LNCaP clone FGC (cell line): ENCODE measurements at regions not wholly inside any gene's neighbourhood (a gene's known extent, or its start where the extent isn't known, plus 50 kb on each side); places are given as distances from the start of the nearest gene placed in this dataset.

Experiments used
- DNase-seq: peaks from one replicate; pipeline ENCODE4 v3.0.0-alpha.2; 2011; ENCODE audit warnings: low read depth
- H3K4me3 ChIP-seq: 2 replicates; pipeline ENCODE4 v1.5.1; 2011; ENCODE audit warnings: mild to moderate bottlenecking, low read depth, low read length, control low read depth
- CTCF ChIP-seq: IDR thresholded peaks from 2 replicates; pipeline ENCODE4 v1.5.1; 2012; ENCODE audit warnings: mild to moderate bottlenecking; ENCODE audit not compliant: control insufficient read depth, insufficient read depth; ENCODE audit errors: extremely low read depth

GRCh38 chr18:40048253-40048652, 1906.8 kb upstream of the PIK3C3 start:
- TF ChIP-seq CTCF = no peak
- DNase-seq = no peak
- H3K4me3 ChIP-seq = no peak overlapping the region

- H3K4me3 ChIP-seq = no peak overlapping the region
- DNase-seq = no peak
- TF ChIP-seq CTCF = no peak
Observed at GRCh38 chr18:40046596-40046995, 1908.4 kb upstream of the PIK3C3 start.

DNA sequence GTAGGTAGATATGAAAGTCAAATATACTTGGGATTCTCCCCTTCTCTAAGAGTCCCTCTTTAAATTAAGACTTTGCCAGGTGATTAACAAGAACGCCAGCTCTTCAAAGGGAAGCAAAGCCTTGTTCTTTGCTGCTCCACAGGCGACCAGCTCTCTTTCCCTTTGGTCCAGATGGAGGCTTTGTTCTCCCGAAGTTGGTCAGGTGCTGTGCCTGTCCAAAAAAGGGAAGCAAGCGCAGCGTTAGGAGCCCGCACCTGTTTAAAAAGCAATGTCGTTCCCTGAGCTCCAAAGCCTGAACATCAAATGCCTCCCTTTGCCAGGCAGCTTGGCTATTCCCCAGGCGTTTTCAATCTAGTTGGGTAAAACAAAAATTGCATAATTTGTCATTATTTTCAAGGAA, 1913.1 kb upstream of the PIK3C3 start:
- no peak for TF ChIP-seq CTCF
- no peak for DNase-seq
- no peak overlapping the region for H3K4me3 ChIP-seq

GRCh38 chr18:40040574-40040973, 1914.5 kb upstream of the PIK3C3 start:
- no peak for TF ChIP-seq CTCF
- no peak for DNase-seq

DNA sequence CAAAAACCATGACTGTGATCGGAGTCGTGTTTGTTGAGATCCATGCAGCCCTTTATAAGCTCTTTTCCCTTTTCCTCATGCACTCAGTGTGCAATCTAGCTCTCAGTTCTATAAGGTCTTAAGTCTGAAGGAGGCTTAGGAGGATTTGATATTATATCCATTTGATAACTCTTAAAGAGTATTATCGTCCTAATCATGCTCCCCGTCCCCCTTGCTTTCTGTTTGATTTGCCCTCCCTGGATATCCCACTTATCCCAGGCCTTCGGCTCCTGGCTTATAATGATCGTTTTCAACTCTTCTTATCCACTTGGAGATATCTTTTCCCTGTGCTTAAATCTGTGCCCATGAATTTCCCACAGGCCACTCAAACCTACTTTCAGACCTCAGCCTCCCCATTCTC, 1917.7 kb upstream of the PIK3C3 start:
- no peak for DNase-seq
- no peak for TF ChIP-seq CTCF
- H3K4me3 ChIP-seq = no peak overlapping the region

More at GRCh38 chr18:40040574-40040973, 1914.5 kb upstream of the PIK3C3 start:
- no peak overlapping the region for H3K4me3 ChIP-seq

DNA sequence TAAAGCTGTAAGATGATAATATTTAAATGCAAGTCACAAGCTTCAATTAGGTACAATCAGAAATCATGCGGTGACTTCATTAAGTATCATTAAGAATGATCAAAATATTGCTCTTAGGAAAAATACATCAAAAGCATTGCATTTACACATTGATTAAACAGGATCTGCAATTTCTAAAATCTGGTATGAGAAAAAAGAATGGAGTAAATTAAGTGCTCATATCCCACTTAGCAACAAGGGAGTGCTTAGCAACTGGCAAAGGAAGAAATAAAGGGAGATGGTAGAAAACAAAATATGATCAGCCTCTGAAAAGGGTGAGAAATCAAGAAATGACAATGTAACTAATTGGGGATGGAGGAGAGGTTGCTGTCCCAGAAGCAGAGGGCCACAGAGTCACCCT, 1918.2 kb upstream of the PIK3C3 start:
- no peak overlapping the region for H3K4me3 ChIP-seq
- DNase-seq = no peak
- no peak for TF ChIP-seq CTCF

DNA sequence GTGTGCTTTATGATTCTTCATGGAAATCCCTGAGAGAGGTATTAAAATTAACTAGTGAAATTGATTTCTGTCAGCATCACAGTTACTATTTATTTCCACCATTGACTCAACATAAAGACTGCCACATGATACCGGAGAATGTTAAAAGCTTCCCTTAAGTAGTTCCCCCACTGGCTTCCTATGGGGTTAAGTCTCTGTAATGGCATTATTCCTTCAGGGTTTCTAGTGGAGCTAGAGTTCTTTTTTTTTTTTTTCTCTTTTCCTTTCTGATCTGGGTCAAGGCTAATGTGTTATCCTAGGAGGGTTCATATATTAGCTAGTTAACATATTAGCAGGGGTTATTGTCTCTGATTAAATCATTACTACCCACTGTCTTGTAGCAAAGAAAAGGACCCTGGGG, 1919.1 kb upstream of the PIK3C3 start:
- TF ChIP-seq CTCF = no peak

More for the DNA sequence above, 1919.1 kb upstream of the PIK3C3 start:
- no peak overlapping the region for H3K4me3 ChIP-seq
- no peak for DNase-seq
